Tibial artery (tissue), 4 donors: ENCODE measurements at regions not wholly inside any gene's neighbourhood (a gene's known extent, or its start where the extent isn't known, plus 50 kb on each side); places are given as distances from the start of the nearest gene placed in this dataset.

Experiments used
- DNase-seq, 2 donors: peaks; one replicate each; pipeline ENCODE4 v3.0.0-alpha.2; 2019
- H3K27ac ChIP-seq, 2 donors: fragments of 200-600 bp; sonication (generic) in 1 of 2; 1 replicate in 1 of 2; 2 replicates in 1 of 2; pipeline ENCODE4 v1.5.1; 2018 to 2019; ENCODE audit warnings: mild to moderate bottlenecking in 1 of 2
- H3K27me3 ChIP-seq, 2 donors: fragments of 200-600 bp; sonication (generic) in 1 of 2; one replicate each; pipeline versions ENCODE4 v1.5.1 to v1.6.0; 2016 to 2019
- H3K36me3 ChIP-seq, 3 donors: fragments of 200-600 bp; sonication (generic) in 2 of 3; one replicate each; pipeline ENCODE4 v1.5.1; 2016 to 2019; ENCODE audit warnings: mild to moderate bottlenecking in 2 of 3
- H3K4me1 ChIP-seq, 4 donors: fragments of 200-600 bp; sonication (generic) in 2 of 4; 1 replicate in 3 of 4; 2 replicates in 1 of 4; pipeline ENCODE4 v1.5.1; 2016 to 2019
- H3K4me3 ChIP-seq, 2 donors: fragments of 200-600 bp; sonication (generic) in 1 of 2; 1 replicate in 1 of 2; 2 replicates in 1 of 2; pipeline ENCODE4 v1.5.1; 2018 to 2019; ENCODE audit warnings: mild to moderate bottlenecking in 2 of 2
- H3K9me3 ChIP-seq, 3 donors: fragments of 200-600 bp; sonication (generic) in 1 of 3; one replicate each; pipeline ENCODE4 v1.5.1; 2016 to 2019
- intact Hi-C: fragments of 100-400 bp; cut with DNase I; formaldehyde crosslinking; loops from one replicate; pipeline ENCODE4 v1.15.0; 2023; ENCODE audit warnings: low total_unique reads
- TF ChIP-seq, protein P1 (sequence below), 2 experiments: fragments of 200-600 bp in 1 of 2; fragments of 450-650 bp in 1 of 2; IDR thresholded peaks; one replicate each; pipeline ENCODE4 v1.5.1; 2017 to 2019; ENCODE audit warnings: antibody characterized with exemption in 2 of 2, mild to moderate bottlenecking in 1 of 2, moderate library complexity in 1 of 2

DNA sequence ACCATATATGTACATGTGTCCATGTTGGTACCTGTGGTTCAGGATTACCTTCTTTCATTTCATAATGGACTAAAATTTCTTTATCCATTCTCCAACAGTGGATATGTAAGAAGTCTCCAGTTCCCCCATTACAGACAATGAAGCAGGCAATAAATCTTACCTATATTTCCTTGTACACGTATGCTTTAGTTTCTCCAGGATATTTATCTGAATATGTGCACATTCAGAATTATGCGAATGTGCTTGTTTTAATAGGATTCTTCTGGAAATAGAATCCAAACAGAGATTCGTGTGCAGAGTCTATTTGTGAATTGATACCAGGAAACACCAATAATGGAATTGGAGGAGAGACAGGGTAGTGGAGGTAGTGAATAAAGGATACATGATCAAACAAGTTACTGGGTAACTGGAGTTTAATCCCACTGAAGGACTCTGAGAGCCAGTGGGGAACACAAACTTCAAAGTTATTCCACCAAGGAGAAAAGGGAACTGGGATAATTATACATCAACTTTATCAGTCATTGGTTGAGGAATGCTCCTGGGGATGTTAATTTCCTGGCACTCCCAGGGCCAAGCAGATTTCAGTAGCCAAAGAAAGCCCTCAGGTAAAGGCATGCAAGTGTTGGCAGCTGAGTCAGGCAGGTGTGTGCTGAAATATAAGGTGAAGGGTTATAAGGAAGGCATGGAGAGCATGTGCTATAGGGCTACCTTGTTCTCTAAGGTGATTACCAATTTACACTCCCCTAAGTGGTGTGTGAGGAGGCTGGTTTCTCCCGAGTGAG lies 374.9 kb upstream of the PBX1 start:
- Histone ChIP-seq H3K9me3 (no peaks in the 10 kb centered on the region), H3K27ac (no peak overlapping the region), H3K27me3 (no peaks in the 10 kb centered on the region), H3K4me1 (no peaks in the 10 kb centered on the region), H3K36me3 (no peaks in the 10 kb centered on the region), H3K4me3 (no peak overlapping the region)
- no peak for DNase-seq
- TF ChIP-seq, protein P1, sequence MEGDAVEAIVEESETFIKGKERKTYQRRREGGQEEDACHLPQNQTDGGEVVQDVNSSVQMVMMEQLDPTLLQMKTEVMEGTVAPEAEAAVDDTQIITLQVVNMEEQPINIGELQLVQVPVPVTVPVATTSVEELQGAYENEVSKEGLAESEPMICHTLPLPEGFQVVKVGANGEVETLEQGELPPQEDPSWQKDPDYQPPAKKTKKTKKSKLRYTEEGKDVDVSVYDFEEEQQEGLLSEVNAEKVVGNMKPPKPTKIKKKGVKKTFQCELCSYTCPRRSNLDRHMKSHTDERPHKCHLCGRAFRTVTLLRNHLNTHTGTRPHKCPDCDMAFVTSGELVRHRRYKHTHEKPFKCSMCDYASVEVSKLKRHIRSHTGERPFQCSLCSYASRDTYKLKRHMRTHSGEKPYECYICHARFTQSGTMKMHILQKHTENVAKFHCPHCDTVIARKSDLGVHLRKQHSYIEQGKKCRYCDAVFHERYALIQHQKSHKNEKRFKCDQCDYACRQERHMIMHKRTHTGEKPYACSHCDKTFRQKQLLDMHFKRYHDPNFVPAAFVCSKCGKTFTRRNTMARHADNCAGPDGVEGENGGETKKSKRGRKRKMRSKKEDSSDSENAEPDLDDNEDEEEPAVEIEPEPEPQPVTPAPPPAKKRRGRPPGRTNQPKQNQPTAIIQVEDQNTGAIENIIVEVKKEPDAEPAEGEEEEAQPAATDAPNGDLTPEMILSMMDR (IDR thresholded peaks at IDR 0.05): no peak
- intact Hi-C loops: no loop called here

- H3K4me1 ChIP-seq: no peaks in the 10 kb centered on the region
- H3K36me3 ChIP-seq: no peaks in the 10 kb centered on the region
- TF ChIP-seq, protein P1 (IDR thresholded peaks at IDR 0.05): no peak
- DNase-seq: no peak
- no peaks in the 10 kb centered on the region for H3K9me3 ChIP-seq
- intact Hi-C loops: no loop called here
- no peak overlapping the region for H3K27ac ChIP-seq
- H3K27me3 ChIP-seq: no peaks in the 10 kb centered on the region
- H3K4me3 ChIP-seq: no peak overlapping the region
Measured at GRCh38 chr1:164186881-164187280, 372.1 kb upstream of the PBX1 start.

- DNase-seq: no peak
- no peak overlapping the region for H3K27ac ChIP-seq
- no peaks in the 10 kb centered on the region for H3K36me3 ChIP-seq
- no peak overlapping the region for H3K4me3 ChIP-seq
- intact Hi-C loops: no loop called here
- TF ChIP-seq, protein P1 (IDR thresholded peaks at IDR 0.05): no peak
- no peaks in the 10 kb centered on the region for H3K27me3 ChIP-seq
- no peaks in the 10 kb centered on the region for H3K9me3 ChIP-seq
- no peaks in the 10 kb centered on the region for H3K4me1 ChIP-seq
Measured at GRCh38 chr1:164188497-164188896, 370.5 kb upstream of the PBX1 start.

GRCh38 chr1:164191191-164191590 lies 367.8 kb upstream of the PBX1 start:
- DNase-seq: no peak
- Histone ChIP-seq H3K4me1 (no peaks in the 10 kb centered on the region), H3K36me3 (no peaks in the 10 kb centered on the region), H3K9me3 (no peaks in the 10 kb centered on the region), H3K27ac (no peak overlapping the region), H3K4me3 (no peak overlapping the region), H3K27me3 (no peaks in the 10 kb centered on the region)
- TF ChIP-seq, protein P1 (IDR thresholded peaks at IDR 0.05): no peak
- intact Hi-C loops: no loop called here

GRCh38 chr1:164210211-164210739 lies 348.7 kb upstream of the PBX1 start:
- H3K36me3 ChIP-seq: no peaks in the 10 kb centered on the region
- no peaks in the 10 kb centered on the region for H3K4me1 ChIP-seq
- no peaks in the 10 kb centered on the region for H3K27me3 ChIP-seq
- TF ChIP-seq, protein P1 (IDR thresholded peaks at IDR 0.05): no peak
- H3K9me3 ChIP-seq: no peaks in the 10 kb centered on the region
- H3K27ac ChIP-seq: no peak overlapping the region
- DNase-seq: no peak
- H3K4me3 ChIP-seq: no peak overlapping the region
- intact Hi-C loops: no loop called here
